ENCODE measurements at regions not wholly inside any gene's neighbourhood (a gene's known extent, or its start where the extent isn't known, plus 50 kb on each side); places are given as distances from the start of the nearest gene placed in this dataset.

GRCh38 chrX:69305333-69306062 lies 140.2 kb upstream of the PJA1 start:
- TF ChIP-seq EZH2 (IDR thresholded peaks at IDR 0.05; ENCODE audit: low read depth): no peak
- TF ChIP-seq, protein P1, sequence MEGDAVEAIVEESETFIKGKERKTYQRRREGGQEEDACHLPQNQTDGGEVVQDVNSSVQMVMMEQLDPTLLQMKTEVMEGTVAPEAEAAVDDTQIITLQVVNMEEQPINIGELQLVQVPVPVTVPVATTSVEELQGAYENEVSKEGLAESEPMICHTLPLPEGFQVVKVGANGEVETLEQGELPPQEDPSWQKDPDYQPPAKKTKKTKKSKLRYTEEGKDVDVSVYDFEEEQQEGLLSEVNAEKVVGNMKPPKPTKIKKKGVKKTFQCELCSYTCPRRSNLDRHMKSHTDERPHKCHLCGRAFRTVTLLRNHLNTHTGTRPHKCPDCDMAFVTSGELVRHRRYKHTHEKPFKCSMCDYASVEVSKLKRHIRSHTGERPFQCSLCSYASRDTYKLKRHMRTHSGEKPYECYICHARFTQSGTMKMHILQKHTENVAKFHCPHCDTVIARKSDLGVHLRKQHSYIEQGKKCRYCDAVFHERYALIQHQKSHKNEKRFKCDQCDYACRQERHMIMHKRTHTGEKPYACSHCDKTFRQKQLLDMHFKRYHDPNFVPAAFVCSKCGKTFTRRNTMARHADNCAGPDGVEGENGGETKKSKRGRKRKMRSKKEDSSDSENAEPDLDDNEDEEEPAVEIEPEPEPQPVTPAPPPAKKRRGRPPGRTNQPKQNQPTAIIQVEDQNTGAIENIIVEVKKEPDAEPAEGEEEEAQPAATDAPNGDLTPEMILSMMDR (conservative IDR thresholded peaks at IDR 0.05): no peak

Measured in PC-9 (cell line).